ENCODE measurements at regions not wholly inside any gene's neighbourhood (a gene's known extent, or its start where the extent isn't known, plus 50 kb on each side); places are given as distances from the start of the nearest gene placed in this dataset.
"Not testable (repeated sequence)": the region's sequence is repeated elsewhere in the genome, so short reads cannot be mapped to it uniquely, and the experiment has no call there.

- DNase-seq: no peak
These were observed 325.9 kb upstream of the EPHA7 start for GRCh38 chr6:93745306-93745705.

- DNase-seq: no peak
These were observed 315.7 kb upstream of the EPHA7 start for GRCh38 chr6:93735099-93735498.

GRCh38 chr6:93731306-93731705 is 311.9 kb upstream of the EPHA7 start:
- DNase-seq: no peak

- DNase-seq: no peak
These were observed 308.8 kb upstream of the EPHA7 start for GRCh38 chr6:93728150-93728549.

GRCh38 chr6:93727447-93727846 is 308.1 kb upstream of the EPHA7 start:
- no peak for DNase-seq

- DNase-seq: peak; percentile 28
These were observed 302.2 kb upstream of the EPHA7 start for GRCh38 chr6:93721386-93722048.

GRCh38 chr6:93713974-93714373 is 294.6 kb upstream of the EPHA7 start:
- DNase-seq: no peak

- no peak for DNase-seq
These were observed 284.1 kb upstream of the EPHA7 start for GRCh38 chr6:93703431-93703830.

GRCh38 chr6:93701526-93701925 is 282.2 kb upstream of the EPHA7 start:
- DNase-seq: no peak

- no peak for DNase-seq
These were observed 266.1 kb upstream of the EPHA7 start for GRCh38 chr6:93685494-93685893.

GRCh38 chr6:93684339-93684738 is 265.0 kb upstream of the EPHA7 start:
- no peak for DNase-seq

GRCh38 chr6:93679836-93680235 is 260.5 kb upstream of the EPHA7 start:
- DNase-seq: no peak

GRCh38 chr6:93678841-93679454 is 259.6 kb upstream of the EPHA7 start:
- no peak for DNase-seq

- no peak for DNase-seq
These were observed 258.1 kb upstream of the EPHA7 start for GRCh38 chr6:93677264-93677965.

- no peak for DNase-seq
These were observed 257.2 kb upstream of the EPHA7 start for GRCh38 chr6:93676581-93676980.

- no peak for DNase-seq
These were observed 256.6 kb upstream of the EPHA7 start for GRCh38 chr6:93675856-93676417.

- DNase-seq: no peak
These were observed 243.8 kb upstream of the EPHA7 start for GRCh38 chr6:93663111-93663510.

GRCh38 chr6:93654548-93654947 is 235.2 kb upstream of the EPHA7 start:
- no peak for DNase-seq

GRCh38 chr6:93644611-93645010 is 225.3 kb upstream of the EPHA7 start:
- no peak for DNase-seq

GRCh38 chr6:93639126-93639525 is 219.8 kb upstream of the EPHA7 start:
- DNase-seq: no peak

- not testable (repeated sequence) for DNase-seq
These were observed 217.8 kb upstream of the EPHA7 start for GRCh38 chr6:93636987-93637664.

GRCh38 chr6:93624408-93624807 is 205.0 kb upstream of the EPHA7 start:
- peak; percentile 45 for DNase-seq

GRCh38 chr6:93621442-93621841 is 202.1 kb upstream of the EPHA7 start:
- no peak for DNase-seq
